GM04503 (cell line): ENCODE measurements at regions not wholly inside any gene's neighbourhood (a gene's known extent, or its start where the extent isn't known, plus 50 kb on each side); places are given as distances from the start of the nearest gene placed in this dataset.

ENCODE experiments used
- DNase-seq: peaks from one replicate; pipeline ENCODE4 v3.0.0-alpha.2; 2012; ENCODE audit warnings: low read depth

GRCh38 chr16:66171578-66171977 lies 194.9 kb upstream of the CDH5 start:
- no peak for DNase-seq

- DNase-seq, result no peak
These were observed 195.5 kb upstream of the CDH5 start for GRCh38 chr16:66170989-66171388.

- DNase-seq, result no peak
These were observed 196.7 kb upstream of the CDH5 start for GRCh38 chr16:66169817-66170216.

- no peak for DNase-seq
These were observed 197.7 kb upstream of the CDH5 start for GRCh38 chr16:66168777-66169176.

GRCh38 chr16:66167564-66168291 lies 198.8 kb upstream of the CDH5 start:
- DNase-seq, result no peak

DNA sequence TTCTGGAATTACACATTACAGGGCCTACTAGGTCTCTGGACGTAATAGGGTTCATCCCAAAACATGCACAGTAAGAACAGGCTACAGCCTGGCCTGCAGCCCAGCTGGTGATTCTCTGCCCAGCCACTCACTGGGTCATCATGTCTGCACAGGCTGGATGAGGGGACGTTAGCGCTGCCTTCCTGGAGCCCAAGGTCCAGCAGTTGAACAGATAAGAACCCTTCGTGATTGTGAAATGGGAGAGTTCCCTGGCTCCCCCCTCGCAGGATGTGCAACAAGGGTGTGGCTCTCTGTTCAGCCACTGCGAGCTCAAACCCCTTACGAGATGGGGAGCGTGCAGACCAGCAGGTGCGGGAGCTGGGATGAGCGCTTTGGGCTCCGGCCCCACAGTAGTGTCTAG lies 200.0 kb upstream of the CDH5 start:
- DNase-seq, result no peak

DNA sequence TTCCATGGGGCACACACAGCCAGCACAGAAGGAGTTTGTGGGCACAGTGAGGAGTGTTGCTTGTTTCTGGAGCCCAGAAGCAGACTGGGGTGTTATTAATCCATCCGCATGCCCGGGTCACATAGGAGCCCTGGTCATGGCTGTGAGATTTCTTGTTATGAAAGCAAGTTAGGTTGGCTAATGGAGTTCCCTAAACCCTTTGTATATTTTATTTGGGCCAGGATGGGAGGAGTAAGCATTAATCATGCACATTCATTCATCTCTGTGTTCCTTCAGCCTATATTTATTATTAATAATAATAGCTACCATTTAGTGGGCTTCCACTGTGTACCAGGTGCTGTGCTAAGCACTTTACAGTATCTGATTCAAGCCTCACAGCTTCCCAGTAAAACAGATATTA lies 200.6 kb upstream of the CDH5 start:
- no peak for DNase-seq

DNA sequence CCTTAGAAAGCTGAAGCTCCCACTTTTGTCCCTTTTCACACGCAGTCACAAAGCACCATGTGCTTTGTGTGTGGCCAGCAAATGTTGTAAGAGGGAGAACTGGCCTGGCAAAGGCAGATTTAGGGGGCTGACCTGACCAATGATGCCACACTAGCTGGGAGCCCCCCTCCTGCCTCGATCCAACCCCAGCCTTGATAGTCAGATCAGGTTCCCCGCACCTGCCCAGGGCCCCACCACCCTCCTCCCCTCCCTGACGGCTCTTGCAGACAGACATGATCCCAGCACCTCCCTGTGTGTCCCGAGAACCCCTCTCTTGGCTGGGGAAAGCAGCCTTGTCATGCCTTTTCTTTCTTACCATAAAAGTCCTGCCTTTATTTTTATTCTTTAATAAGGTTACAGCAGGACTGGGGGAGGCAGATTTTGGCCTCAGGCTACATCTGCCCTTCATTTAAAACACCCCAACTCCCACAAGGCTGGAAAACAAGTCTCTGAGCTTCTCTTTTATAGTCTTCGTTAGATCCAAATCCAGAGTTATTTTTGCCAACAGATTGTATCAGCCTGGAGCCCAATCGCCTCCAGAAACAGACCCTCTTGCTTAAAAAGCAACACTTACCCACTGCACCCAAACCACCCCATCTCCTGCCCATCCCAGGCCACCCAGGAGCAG lies 201.8 kb upstream of the CDH5 start:
- DNase-seq, result no peak

- DNase-seq, result no peak
These were observed 203.7 kb upstream of the CDH5 start for GRCh38 chr16:66162821-66163220.

- no peak for DNase-seq
These were observed 204.5 kb upstream of the CDH5 start for GRCh38 chr16:66161942-66162341.

DNA sequence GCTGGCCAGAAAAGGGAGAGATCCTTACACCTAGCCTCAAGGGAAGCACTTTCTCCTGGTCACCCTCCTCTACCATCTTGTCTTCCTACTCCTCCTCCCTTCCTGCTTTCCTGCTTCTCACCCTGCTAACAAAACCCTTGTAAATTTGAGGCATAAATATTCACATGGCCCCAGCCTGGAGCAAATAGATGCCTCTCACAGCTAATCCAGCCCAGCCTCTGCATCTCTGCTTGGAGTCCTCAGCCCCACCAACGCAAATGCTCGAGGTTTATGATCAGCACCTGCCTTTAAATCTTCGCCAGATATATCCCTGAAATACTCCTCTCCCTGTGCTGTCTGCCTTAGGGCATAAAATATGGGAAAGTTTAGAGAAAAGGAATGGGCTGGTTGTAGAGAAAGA lies 205.2 kb upstream of the CDH5 start:
- DNase-seq, result no peak

DNA sequence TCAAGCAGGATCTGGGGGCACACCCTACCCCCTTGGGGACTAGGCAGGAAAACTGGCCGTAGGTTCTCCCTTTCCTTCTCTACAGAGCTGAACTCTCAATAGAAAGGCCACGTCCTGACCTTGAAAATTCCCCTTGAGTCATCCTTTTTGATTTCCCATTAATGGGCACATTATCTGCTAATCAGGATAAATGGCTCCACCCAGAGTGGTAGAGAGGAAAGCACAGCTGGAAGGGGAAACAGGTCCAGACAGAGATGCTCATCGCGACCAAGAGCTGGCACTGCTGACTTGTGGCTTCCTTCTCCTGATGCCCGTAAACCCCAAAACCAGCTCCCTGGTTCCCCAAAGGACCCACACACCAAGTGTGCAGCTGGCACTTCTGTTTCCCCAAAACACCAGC lies 206.5 kb upstream of the CDH5 start:
- no peak for DNase-seq

- no peak for DNase-seq
These were observed 210.0 kb upstream of the CDH5 start for GRCh38 chr16:66156538-66156937.

DNA sequence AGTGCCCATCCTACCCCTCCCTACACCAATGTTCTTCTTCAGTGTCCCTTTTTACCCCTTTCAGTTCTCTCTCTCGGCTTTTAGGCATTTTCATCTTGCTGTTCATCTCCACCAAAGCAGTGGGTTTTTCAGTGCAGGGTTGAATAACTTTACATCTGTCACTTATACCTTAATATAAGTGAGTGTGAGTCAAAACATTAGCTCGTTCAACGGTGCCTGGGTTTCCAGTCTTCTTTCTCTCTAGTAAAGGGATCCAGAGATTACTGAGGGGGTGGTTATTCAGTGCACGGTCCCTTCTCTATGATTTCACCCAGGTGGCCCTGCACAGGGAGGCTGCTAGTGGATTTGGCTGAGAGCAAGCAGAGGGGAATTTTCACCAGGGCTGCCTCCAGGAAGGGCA lies 210.6 kb upstream of the CDH5 start:
- DNase-seq, result no peak

DNA sequence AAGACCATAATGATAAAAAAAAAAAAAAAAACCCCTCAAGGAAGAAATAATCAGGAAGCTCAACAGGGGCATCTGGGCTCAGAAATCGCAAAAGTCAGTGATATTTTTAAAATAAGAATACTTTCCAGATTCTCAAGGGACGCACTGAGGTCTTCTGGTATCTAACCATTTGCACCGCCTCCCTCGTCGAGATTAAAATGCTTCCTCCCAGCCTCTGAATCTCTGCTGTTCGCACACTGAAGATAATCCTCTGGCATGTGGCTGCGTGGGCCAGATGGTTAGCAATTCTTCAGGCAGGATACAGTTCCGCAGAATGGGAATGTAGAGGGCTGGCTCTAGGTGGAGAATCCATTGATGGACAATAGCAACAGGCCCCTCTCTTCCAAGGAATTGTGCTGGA lies 211.7 kb upstream of the CDH5 start:
- DNase-seq, result no peak

- peak; percentile 74 for DNase-seq
These were observed 213.6 kb upstream of the CDH5 start for GRCh38 chr16:66152823-66153393.

DNA sequence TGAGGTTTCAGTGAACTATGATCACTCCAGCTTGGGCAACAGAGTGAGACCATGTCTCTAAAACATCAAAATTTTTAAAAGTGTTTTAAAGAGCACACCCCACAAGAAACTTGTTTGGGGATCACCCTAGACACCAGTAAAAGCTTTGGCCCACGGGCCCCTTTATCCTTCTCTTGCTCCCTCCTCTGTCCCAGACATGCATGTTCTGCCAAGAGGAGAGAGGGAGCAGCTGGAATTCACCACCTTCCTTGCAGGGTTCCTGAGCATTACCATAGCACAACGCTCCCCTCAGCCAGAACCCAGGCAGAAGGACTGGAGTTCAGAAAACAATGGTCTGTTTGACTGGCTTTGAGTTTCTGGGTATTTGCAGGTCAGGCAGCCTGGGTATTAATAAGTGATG lies 214.3 kb upstream of the CDH5 start:
- DNase-seq, result no peak

GRCh38 chr16:66150698-66151482 lies 215.6 kb upstream of the CDH5 start:
- DNase-seq, result no peak

- no peak for DNase-seq
These were observed 219.2 kb upstream of the CDH5 start for GRCh38 chr16:66147291-66147690.

DNA sequence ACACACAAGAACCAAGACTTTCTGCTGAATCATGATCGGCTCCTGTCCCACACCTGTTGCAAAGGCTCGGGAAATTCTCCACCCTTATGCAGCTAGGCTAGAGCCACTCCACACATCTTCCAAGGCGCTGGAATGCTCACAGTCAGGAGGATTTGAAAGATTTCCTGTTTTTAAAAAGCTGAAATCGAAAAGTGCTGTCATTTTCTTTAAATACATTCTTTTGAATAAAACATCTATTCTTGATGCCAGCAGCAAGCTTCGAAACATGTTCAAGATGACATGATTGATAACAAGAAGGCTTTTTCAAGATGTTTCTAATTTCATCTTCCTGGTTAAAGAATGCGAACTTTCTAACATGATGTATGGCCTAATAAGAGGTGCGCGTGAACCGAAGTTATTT lies 219.7 kb upstream of the CDH5 start:
- DNase-seq, result no peak

GRCh38 chr16:66144641-66145040 lies 221.8 kb upstream of the CDH5 start:
- DNase-seq, result no peak

- no peak for DNase-seq
These were observed 223.1 kb upstream of the CDH5 start for GRCh38 chr16:66143415-66143814.

GRCh38 chr16:66141885-66142284 lies 224.6 kb upstream of the CDH5 start:
- DNase-seq, result no peak
